H9 (cell line): ENCODE measurements at regions not wholly inside any gene's neighbourhood (a gene's known extent, or its start where the extent isn't known, plus 50 kb on each side); places are given as distances from the start of the nearest gene placed in this dataset.

Source experiments
- DNase-seq: peaks from one replicate; pipeline ENCODE4 v3.0.0-alpha.2; 2017
- H2AFZ ChIP-seq: one replicate; pipeline ENCODE4 v1.6.1; 2013; ENCODE audit warnings: mild to moderate bottlenecking, low read length, control low read depth, moderate library complexity
- H2AK5ac ChIP-seq: 2 replicates; pipeline ENCODE4 v1.6.1; 2013; ENCODE audit warnings: low read length, control low read depth, mixed read lengths; ENCODE audit not compliant: insufficient read length
- H2BK120ac ChIP-seq: one replicate; pipeline ENCODE4 v1.6.1; 2013; ENCODE audit warnings: low read depth, mild to moderate bottlenecking, low read length, control low read depth, inconsistent platforms; ENCODE audit not compliant: poor library complexity, severe bottlenecking
- H2BK12ac ChIP-seq: 2 replicates; pipeline ENCODE4 v1.6.1; 2013; ENCODE audit warnings: low read length, control low read depth, mixed read lengths, low read depth; ENCODE audit not compliant: insufficient read length
- H2BK15ac ChIP-seq: 2 replicates; pipeline ENCODE4 v1.6.1; 2013; ENCODE audit warnings: low read depth, low read length, control low read depth
- H2BK20ac ChIP-seq: one replicate; pipeline ENCODE4 v1.6.1; 2013; ENCODE audit warnings: low read depth, mild to moderate bottlenecking, low read length, control low read depth, inconsistent platforms; ENCODE audit not compliant: poor library complexity, severe bottlenecking
- H2BK5ac ChIP-seq: 2 replicates; pipeline ENCODE4 v1.6.1; 2013; ENCODE audit warnings: low read length, control low read depth, mixed read lengths; ENCODE audit not compliant: insufficient read length
- H3K14ac ChIP-seq: 2 replicates; pipeline ENCODE4 v1.6.1; 2013; ENCODE audit warnings: low read length, control low read depth; ENCODE audit not compliant: insufficient read depth
- H3K18ac ChIP-seq: 2 replicates; pipeline ENCODE4 v1.6.1; 2013; ENCODE audit warnings: low read depth, mild to moderate bottlenecking, mixed read lengths, low read length, control low read depth; ENCODE audit not compliant: insufficient read length
- H3K23ac ChIP-seq: 2 replicates; pipeline ENCODE4 v1.6.1; 2013; ENCODE audit warnings: low read length, control low read depth, mixed read lengths, low read depth; ENCODE audit not compliant: insufficient read length
- H3K23me2 ChIP-seq: 2 replicates; pipeline ENCODE4 v1.6.1; 2013; ENCODE audit warnings: low read depth, mild to moderate bottlenecking, mixed read lengths, low read length, control low read depth; ENCODE audit not compliant: insufficient read length, poor library complexity, severe bottlenecking
- H3K27ac ChIP-seq: 2 replicates; pipeline ENCODE4 v1.5.1; 2013; ENCODE audit warnings: low read length, control low read depth, mixed read lengths, low read depth; ENCODE audit not compliant: insufficient read length
- H3K27me3 ChIP-seq: 2 replicates; pipeline ENCODE4 v1.6.1; 2013; ENCODE audit warnings: low read length, control low read depth, inconsistent platforms; ENCODE audit not compliant: insufficient read depth
- H3K4ac ChIP-seq: 2 replicates; pipeline ENCODE4 v1.6.1; 2013; ENCODE audit warnings: low read depth, mild to moderate bottlenecking, control low read depth, inconsistent platforms, low read length, moderate library complexity
- H3K4me1 ChIP-seq: 2 replicates; pipeline ENCODE4 v1.6.1; 2013; ENCODE audit warnings: low read length, control low read depth, inconsistent platforms; ENCODE audit not compliant: insufficient read depth
- H3K4me2 ChIP-seq: 2 replicates; pipeline ENCODE4 v1.6.1; 2013; ENCODE audit warnings: low read length, control low read depth, mixed read lengths; ENCODE audit not compliant: insufficient read length, insufficient read depth
- H3K56ac ChIP-seq: 2 replicates; pipeline ENCODE4 v1.6.1; 2013; ENCODE audit warnings: low read depth, mild to moderate bottlenecking, mixed read lengths, low read length, control low read depth; ENCODE audit not compliant: insufficient read length
- H3K79me1 ChIP-seq: 2 replicates; pipeline ENCODE4 v1.6.1; 2013; ENCODE audit warnings: low read depth, mild to moderate bottlenecking, moderate library complexity, low read length, control low read depth, inconsistent platforms; ENCODE audit not compliant: insufficient read depth, poor library complexity, severe bottlenecking
- H3K79me2 ChIP-seq: 2 replicates; pipeline ENCODE4 v1.6.1; 2013; ENCODE audit warnings: low read length, control low read depth, inconsistent platforms; ENCODE audit not compliant: insufficient read depth
- H3K9ac ChIP-seq: 2 replicates; pipeline ENCODE4 v1.6.1; 2013; ENCODE audit warnings: low read length, control low read depth, mixed read lengths; ENCODE audit not compliant: insufficient read length; ENCODE audit errors: extremely low read depth
- H3K9me3 ChIP-seq: one replicate; pipeline ENCODE4 v1.6.1; 2013; ENCODE audit warnings: low read depth, low read length, inconsistent platforms; ENCODE audit not compliant: control insufficient read depth
- H3T11ph ChIP-seq: one replicate; pipeline ENCODE4 v1.6.1; 2013; ENCODE audit warnings: mild to moderate bottlenecking, low read length, control low read depth, inconsistent platforms
- H4K20me1 ChIP-seq: one replicate; pipeline ENCODE4 v1.6.1; 2013; ENCODE audit not compliant: control insufficient read depth, insufficient read length, insufficient read depth
- H4K5ac ChIP-seq: 2 replicates; pipeline ENCODE4 v1.6.1; 2013; ENCODE audit warnings: low read depth, mild to moderate bottlenecking, mixed read lengths, low read length, control low read depth; ENCODE audit not compliant: insufficient read length
- H4K8ac ChIP-seq: replicated peaks from 2 replicates; pipeline ENCODE4 v1.6.1; 2013; ENCODE audit warnings: low read length, control low read depth, mixed read lengths, low read depth; ENCODE audit not compliant: insufficient read length
- H4K91ac ChIP-seq: 2 replicates; pipeline ENCODE4 v1.6.1; 2013; ENCODE audit warnings: low read depth, mild to moderate bottlenecking, moderate library complexity, mixed read lengths, low read length, control low read depth; ENCODE audit not compliant: insufficient read length
- H3K27ac Mint-ChIP-seq, 3 experiments: 2 replicates in 2 of 3; 3 replicates in 1 of 3; pipeline ENCODE4 v1.8.0; 2020 to 2021; ENCODE audit warnings: mixed read lengths in 3 of 3, mild to moderate bottlenecking in 1 of 3, moderate library complexity in 1 of 3
- H3K27me3 Mint-ChIP-seq: 2 replicates; pipeline ENCODE4 v1.8.0; 2021; ENCODE audit warnings: low read depth, mild to moderate bottlenecking, moderate library complexity, mixed read lengths
- H3K36me3 Mint-ChIP-seq, 3 experiments: 2 replicates in 2 of 3; 3 replicates in 1 of 3; pipeline ENCODE4 v1.8.0; 2020 to 2021; ENCODE audit warnings: low read depth in 3 of 3, mixed read lengths in 3 of 3; ENCODE audit not compliant: insufficient read depth in 1 of 3
- H3K4me1 Mint-ChIP-seq, 2 experiments: 2 replicates each; pipeline ENCODE4 v1.8.0; 2020; ENCODE audit warnings: mixed read lengths in 2 of 2
- H3K4me3 Mint-ChIP-seq, 2 experiments: 2 replicates in 1 of 2; 3 replicates in 1 of 2; pipeline ENCODE4 v1.8.0; 2020 to 2021; ENCODE audit warnings: mild to moderate bottlenecking in 2 of 2, mixed read lengths in 2 of 2, moderate library complexity in 1 of 2
- H3K9me3 Mint-ChIP-seq, 2 experiments: 2 replicates in 1 of 2; 3 replicates in 1 of 2; pipeline ENCODE4 v1.8.0; 2020; ENCODE audit warnings: mild to moderate bottlenecking in 2 of 2, mixed read lengths in 2 of 2, moderate library complexity in 1 of 2
- WGBS: extraction: QIAGEN DNeasy Blood & Tissue Kit; methylation state at CpG from one replicate; pipeline ENCODE4 v1.1.7; 2013; ENCODE audit warnings: missing lambda C conversion rate, low lambda C conversion rate, mixed read lengths; ENCODE audit not compliant: insufficient read length; ENCODE audit errors: extremely low coverage; 5-methylcytosine and 5-hydroxymethylcytosine counted together
- TF ChIP-seq, protein P1 (sequence below): fragments of 200-600 bp; sonication (generic); conservative IDR thresholded peaks from 3 replicates; pipeline ENCODE4 v1.8.0; 2021; ENCODE audit warnings: antibody characterized with exemption, mild to moderate bottlenecking

DNA sequence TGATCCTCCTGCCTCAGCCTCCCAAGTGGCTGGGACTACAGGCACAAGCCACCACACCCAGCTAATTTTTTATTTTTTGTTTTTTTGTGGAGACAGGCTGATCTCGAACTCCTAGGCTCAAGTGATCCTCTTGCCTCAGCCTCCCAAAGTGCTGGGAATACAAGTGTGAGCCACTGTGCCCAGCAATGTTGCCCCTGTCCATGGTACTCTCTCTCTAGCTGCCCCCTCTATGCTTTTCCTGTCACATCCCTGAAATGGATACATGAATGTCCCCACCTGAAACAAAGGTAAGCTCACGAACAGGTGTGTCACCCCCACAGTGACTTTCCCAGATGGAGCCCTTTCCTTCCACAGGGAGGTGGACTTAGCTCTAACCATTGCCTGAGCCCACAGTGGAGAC, 141.1 kb upstream of the MGMT start:
- Histone ChIP-seq H3K79me2 (no peaks in the 10 kb centered on the region), H3K4me1 (peaks cover 5% of the 10 kb centered on the region; the same call in 1 of the 2 replicates), H2BK12ac (no peak overlapping the region)

More for the DNA sequence above, 141.1 kb upstream of the MGMT start:
- no peak overlapping the region for H3K4ac ChIP-seq
- no peak overlapping the region for H4K8ac ChIP-seq
- H3K27me3 ChIP-seq: no peaks in the 10 kb centered on the region
- H3K18ac ChIP-seq: no peak overlapping the region
- H4K91ac ChIP-seq: no peak overlapping the region
- no peak overlapping the region for H2AK5ac ChIP-seq
- Mint-ChIP-seq H3K36me3 (peaks cover 0 to 1% (median 0%) of the 10 kb centered on the region in 3 experiments; a peak in 1 of 7 replicates), H3K27me3 (peaks cover 5% of the 10 kb centered on the region), H3K9me3 (peaks cover 0 to under 1% of the 10 kb centered on the region in 2 experiments; a peak in 2 of 5 replicates), H3K4me1 (peaks cover 21 to 29% of the 10 kb centered on the region in 2 experiments), H3K4me3 (no peak overlapping the region), H3K27ac (no peak overlapping the region)
- H3K27ac ChIP-seq: no peak overlapping the region
- no peaks in the 10 kb centered on the region for H3K23me2 ChIP-seq
- no peaks in the 10 kb centered on the region for H3K79me1 ChIP-seq
- H2BK20ac ChIP-seq: no peak overlapping the region
- no peak overlapping the region for H3K23ac ChIP-seq
- H3K9me3 ChIP-seq: no peaks in the 10 kb centered on the region
- no CpG with 5 or more reads among the region's 2 CpGs for WGBS
- H2AFZ ChIP-seq: no peak overlapping the region
- H3K56ac ChIP-seq: no peak overlapping the region
- TF ChIP-seq, protein P1, sequence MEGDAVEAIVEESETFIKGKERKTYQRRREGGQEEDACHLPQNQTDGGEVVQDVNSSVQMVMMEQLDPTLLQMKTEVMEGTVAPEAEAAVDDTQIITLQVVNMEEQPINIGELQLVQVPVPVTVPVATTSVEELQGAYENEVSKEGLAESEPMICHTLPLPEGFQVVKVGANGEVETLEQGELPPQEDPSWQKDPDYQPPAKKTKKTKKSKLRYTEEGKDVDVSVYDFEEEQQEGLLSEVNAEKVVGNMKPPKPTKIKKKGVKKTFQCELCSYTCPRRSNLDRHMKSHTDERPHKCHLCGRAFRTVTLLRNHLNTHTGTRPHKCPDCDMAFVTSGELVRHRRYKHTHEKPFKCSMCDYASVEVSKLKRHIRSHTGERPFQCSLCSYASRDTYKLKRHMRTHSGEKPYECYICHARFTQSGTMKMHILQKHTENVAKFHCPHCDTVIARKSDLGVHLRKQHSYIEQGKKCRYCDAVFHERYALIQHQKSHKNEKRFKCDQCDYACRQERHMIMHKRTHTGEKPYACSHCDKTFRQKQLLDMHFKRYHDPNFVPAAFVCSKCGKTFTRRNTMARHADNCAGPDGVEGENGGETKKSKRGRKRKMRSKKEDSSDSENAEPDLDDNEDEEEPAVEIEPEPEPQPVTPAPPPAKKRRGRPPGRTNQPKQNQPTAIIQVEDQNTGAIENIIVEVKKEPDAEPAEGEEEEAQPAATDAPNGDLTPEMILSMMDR: no peak
- no peak overlapping the region for H2BK120ac ChIP-seq
- no peak overlapping the region for H3K14ac ChIP-seq
- DNase-seq: no peak
- no peak overlapping the region for H2BK5ac ChIP-seq
- no peaks in the 10 kb centered on the region for H4K20me1 ChIP-seq
- no peak overlapping the region for H3T11ph ChIP-seq
- no peak overlapping the region for H4K5ac ChIP-seq
- no peak overlapping the region for H2BK15ac ChIP-seq
- H3K9ac ChIP-seq: no peak overlapping the region
- H3K4me2 ChIP-seq: no peak overlapping the region
